AG04450 (cell line): ENCODE measurements at regions not wholly inside any gene's neighbourhood (a gene's known extent, or its start where the extent isn't known, plus 50 kb on each side); places are given as distances from the start of the nearest gene placed in this dataset.

ENCODE experiments used
- CTCF ChIA-PET: fragments of 300-600, 350-600 bp; formaldehyde crosslinking; extraction: SDS; loops from one replicate; lab custom pipeline; 2022; ENCODE audit warnings: antibody characterized with exemption, inconsistent platforms; lab: Charles Lee
- POLR2A ChIA-PET: fragments of 350-600 bp; formaldehyde crosslinking; extraction: SDS; loops from one replicate; lab custom pipeline; 2021; ENCODE audit warnings: antibody characterized with exemption, inconsistent platforms; lab: Yijun Ruan, JAX
- DNase-seq: peaks from one replicate; pipeline ENCODE4 v3.0.0-alpha.2; 2011; ENCODE audit warnings: low read depth, low spot score
- H3K27ac ChIP-seq: one replicate; pipeline ENCODE4 v1.5.1; 2012; ENCODE audit warnings: low read depth, low read length, control low read depth
- H3K27me3 ChIP-seq: one replicate; pipeline ENCODE4 v1.6.0; 2012; ENCODE audit warnings: low read length; ENCODE audit not compliant: control insufficient read depth, insufficient read depth
- H3K4me3 ChIP-seq: 2 replicates; pipeline ENCODE4 v1.5.1; 2011; ENCODE audit warnings: mild to moderate bottlenecking, low read depth, low read length, control low read depth
- H3K9me3 ChIP-seq: 2 replicates; pipeline ENCODE4 v1.5.1; 2012; ENCODE audit warnings: low read length; ENCODE audit not compliant: control insufficient read depth, insufficient read depth
- TF ChIP-seq, protein P1 (sequence below): IDR thresholded peaks from 2 replicates; pipeline ENCODE4 v1.5.1; 2011; ENCODE audit warnings: low read depth, low read length, control low read depth, inconsistent platforms

DNA sequence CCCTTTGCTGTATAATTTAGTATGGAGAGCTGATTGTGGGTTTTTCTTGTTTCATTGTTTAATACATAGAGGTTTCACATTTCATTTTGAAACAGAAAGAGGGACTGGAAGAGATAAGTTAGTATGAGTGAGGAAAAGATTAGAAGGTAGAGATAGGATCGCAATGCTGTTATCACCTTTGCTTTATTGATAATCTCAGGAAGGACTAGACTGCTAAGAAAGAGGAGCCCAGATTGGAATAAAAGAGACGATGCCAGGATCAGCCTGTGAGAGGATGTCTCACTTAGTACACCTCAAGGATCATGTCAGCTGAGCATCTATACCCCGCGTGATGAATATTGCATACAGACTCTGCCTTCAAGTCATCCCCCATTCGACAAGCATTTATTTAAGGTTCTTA is 178.0 kb upstream of the DMAC1 start:
- POLR2A ChIA-PET: no interaction called here
- no peak overlapping the region for H3K4me3 ChIP-seq
- H3K27me3 ChIP-seq: no peaks in the 10 kb centered on the region
- CTCF ChIA-PET: no interaction called here
- peaks cover 4% of the 10 kb centered on the region; the same call in 1 of the 2 replicates for H3K9me3 ChIP-seq
- no peak for DNase-seq
- TF ChIP-seq, protein P1, sequence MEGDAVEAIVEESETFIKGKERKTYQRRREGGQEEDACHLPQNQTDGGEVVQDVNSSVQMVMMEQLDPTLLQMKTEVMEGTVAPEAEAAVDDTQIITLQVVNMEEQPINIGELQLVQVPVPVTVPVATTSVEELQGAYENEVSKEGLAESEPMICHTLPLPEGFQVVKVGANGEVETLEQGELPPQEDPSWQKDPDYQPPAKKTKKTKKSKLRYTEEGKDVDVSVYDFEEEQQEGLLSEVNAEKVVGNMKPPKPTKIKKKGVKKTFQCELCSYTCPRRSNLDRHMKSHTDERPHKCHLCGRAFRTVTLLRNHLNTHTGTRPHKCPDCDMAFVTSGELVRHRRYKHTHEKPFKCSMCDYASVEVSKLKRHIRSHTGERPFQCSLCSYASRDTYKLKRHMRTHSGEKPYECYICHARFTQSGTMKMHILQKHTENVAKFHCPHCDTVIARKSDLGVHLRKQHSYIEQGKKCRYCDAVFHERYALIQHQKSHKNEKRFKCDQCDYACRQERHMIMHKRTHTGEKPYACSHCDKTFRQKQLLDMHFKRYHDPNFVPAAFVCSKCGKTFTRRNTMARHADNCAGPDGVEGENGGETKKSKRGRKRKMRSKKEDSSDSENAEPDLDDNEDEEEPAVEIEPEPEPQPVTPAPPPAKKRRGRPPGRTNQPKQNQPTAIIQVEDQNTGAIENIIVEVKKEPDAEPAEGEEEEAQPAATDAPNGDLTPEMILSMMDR: no peak
- H3K27ac ChIP-seq: no peak overlapping the region

DNA sequence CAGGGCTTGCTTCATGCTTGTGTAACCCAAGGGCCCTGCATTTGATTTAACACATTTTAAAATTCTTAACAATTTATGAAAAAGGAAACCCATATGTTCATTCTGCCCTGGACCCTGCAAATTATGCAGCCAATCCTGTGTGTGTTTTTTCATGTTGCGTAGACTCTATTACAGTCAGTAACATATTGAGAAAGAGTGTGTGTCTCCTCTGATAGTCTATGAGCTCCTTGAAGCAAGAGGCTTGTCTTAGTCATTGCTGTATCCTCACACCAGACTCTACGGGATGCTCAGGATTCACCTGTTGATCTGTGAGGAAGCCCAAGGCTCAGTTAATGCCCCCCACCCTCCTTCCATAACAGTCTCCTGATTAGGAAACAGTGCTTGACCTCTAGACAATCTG is 177.3 kb upstream of the DMAC1 start:
- no peak overlapping the region for H3K4me3 ChIP-seq
- DNase-seq: no peak
- CTCF ChIA-PET: no interaction called here
- POLR2A ChIA-PET: no interaction called here
- TF ChIP-seq, protein P1: no peak
- H3K9me3 ChIP-seq: peaks cover 4% of the 10 kb centered on the region; the same call in 1 of the 2 replicates
- no peak overlapping the region for H3K27ac ChIP-seq
- no peaks in the 10 kb centered on the region for H3K27me3 ChIP-seq

DNA sequence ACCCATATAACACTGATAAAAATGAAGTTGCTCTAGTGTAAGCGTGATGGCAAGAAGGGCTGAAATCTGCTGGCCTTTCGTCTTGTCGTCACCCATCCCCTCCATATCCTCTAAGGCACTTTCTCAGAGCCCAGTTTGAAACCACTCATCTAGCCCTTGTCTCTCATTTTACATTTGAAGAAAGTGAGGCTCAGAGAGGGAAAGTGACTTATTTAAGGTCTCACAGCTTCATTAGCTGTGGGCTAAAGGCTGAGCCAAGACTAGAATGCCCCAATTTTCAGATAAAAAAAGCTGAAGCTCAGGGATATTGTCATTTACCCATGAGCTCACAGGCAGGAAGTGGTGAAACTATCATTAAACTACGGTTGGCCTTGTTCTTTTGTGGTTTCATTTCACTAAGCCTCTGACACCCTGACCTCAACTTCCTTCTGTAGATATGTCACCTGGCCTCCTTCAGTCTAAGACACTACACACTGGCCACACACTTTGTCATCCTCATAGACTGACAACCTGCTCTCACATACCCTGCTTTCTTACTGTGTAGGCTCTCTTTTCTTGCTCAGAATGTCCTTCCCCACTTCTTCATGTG is 176.7 kb upstream of the DMAC1 start:
- H3K4me3 ChIP-seq: no peak overlapping the region
- POLR2A ChIA-PET: no interaction called here
- no peak for DNase-seq
- no peaks in the 10 kb centered on the region for H3K27me3 ChIP-seq
- H3K27ac ChIP-seq: no peak overlapping the region
- H3K9me3 ChIP-seq: peaks cover 4% of the 10 kb centered on the region; the same call in 1 of the 2 replicates
- CTCF ChIA-PET: no interaction called here
- TF ChIP-seq, protein P1: no peak

DNA sequence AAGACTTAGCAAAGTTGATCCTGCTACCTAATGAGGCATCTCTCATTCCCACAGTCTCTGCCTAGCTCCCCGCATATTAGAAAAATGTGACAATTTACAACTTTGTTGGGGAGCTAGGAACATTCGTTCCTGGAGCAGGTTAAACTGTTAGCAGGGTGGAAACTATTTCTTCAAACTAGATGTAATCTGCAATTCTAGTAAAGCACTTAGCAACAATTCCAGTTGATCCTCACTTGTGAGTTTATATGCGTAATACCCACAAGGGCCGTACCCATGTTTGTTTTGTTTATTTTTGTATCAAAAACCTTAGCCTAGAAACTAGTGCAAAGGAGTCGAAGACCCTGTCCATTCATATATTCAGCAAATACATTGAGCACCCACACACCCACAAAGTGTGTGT is 175.8 kb upstream of the DMAC1 start:
- CTCF ChIA-PET: no interaction called here
- POLR2A ChIA-PET: no interaction called here
- Histone ChIP-seq H3K4me3 (no peak overlapping the region), H3K9me3 (peaks cover 4% of the 10 kb centered on the region; the same call in 1 of the 2 replicates), H3K27me3 (no peaks in the 10 kb centered on the region), H3K27ac (no peak overlapping the region)
- DNase-seq: no peak
- TF ChIP-seq, protein P1: no peak

DNA sequence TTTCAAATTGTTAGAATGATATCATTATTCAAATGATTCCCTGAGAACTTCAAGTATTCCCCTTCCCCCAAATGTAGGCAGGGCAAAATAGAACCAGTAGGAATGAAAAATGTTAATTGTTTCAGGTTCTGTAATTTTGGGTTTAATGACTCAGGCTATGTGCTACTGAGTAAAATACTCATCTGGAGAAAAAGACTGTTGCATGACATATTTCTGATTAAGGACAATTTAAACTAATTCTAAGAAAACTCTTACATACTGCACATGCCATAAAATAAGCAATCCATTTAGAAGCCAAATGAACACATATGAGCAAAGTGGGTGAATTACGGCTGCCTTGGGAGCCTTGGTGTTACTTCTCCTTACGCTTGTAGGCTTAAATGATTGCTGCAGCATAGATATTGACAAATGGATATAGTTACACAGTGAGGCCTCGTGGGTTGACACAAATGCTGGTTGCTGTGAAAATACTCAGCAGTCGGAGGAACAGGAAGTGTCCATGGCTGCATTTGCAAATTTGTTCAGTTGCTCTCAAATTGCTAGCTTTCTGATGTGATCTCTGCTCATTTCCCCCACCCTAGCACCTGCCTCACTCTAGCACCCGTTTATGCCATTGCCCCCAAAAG is 174.9 kb upstream of the DMAC1 start:
- no peak overlapping the region for H3K27ac ChIP-seq
- POLR2A ChIA-PET: no interaction called here

More for the DNA sequence above, 174.9 kb upstream of the DMAC1 start:
- TF ChIP-seq, protein P1: no peak
- DNase-seq: no peak
- Histone ChIP-seq H3K27me3 (no peaks in the 10 kb centered on the region), H3K4me3 (no peak overlapping the region), H3K9me3 (peaks cover 4% of the 10 kb centered on the region; the same call in 1 of the 2 replicates)
- CTCF ChIA-PET: no interaction called here
